Activated T-cell treated with anti-CD3 and anti-CD28 coated beads, Interleukin-2, amount 50 U/mL, for 48 hours (primary cell): ENCODE measurements at regions not wholly inside any gene's neighbourhood (a gene's known extent, or its start where the extent isn't known, plus 50 kb on each side); places are given as distances from the start of the nearest gene placed in this dataset.
"Not testable (repeated sequence)": the region's sequence is repeated elsewhere in the genome, so short reads cannot be mapped to it uniquely, and the experiment has no call there.

ENCODE experiments used
- DNase-seq, 2 experiments: peaks; one replicate each; pipeline ENCODE4 v3.0.0-alpha.2; 2020

GRCh38 chr9:13939701-13940490 is 374.0 kb downstream of the NFIB start:
- no peak for DNase-seq

- DNase-seq = no peak
Observed at GRCh38 chr9:13939134-13939533, 374.8 kb downstream of the NFIB start.

- DNase-seq = no peak
Observed at GRCh38 chr9:13934416-13934815, 379.5 kb downstream of the NFIB start.

GRCh38 chr9:13933268-13933656 is 380.7 kb downstream of the NFIB start:
- DNase-seq = no peak

- no peak for DNase-seq
Observed at GRCh38 chr9:13932528-13933267, 381.2 kb downstream of the NFIB start.

GRCh38 chr9:13929013-13929412 is 384.9 kb downstream of the NFIB start:
- no peak for DNase-seq

GRCh38 chr9:13923381-13923780 is 390.6 kb downstream of the NFIB start:
- no peak for DNase-seq

GRCh38 chr9:13920557-13920956 is 393.4 kb downstream of the NFIB start:
- no peak for DNase-seq

- DNase-seq = no peak
Observed at GRCh38 chr9:13919401-13919800, 394.5 kb downstream of the NFIB start.

- DNase-seq = no peak
Observed at GRCh38 chr9:13917534-13917933, 396.4 kb downstream of the NFIB start.

GRCh38 chr9:13915591-13916301 is 398.2 kb downstream of the NFIB start:
- no peak for DNase-seq

GRCh38 chr9:13915131-13915530 is 398.8 kb downstream of the NFIB start:
- no peak for DNase-seq

- DNase-seq = no peak
Observed at GRCh38 chr9:13911473-13911872, 402.5 kb downstream of the NFIB start.

- DNase-seq = not testable (repeated sequence)
Observed at GRCh38 chr9:13907842-13908241, 406.1 kb downstream of the NFIB start.

- no peak for DNase-seq
Observed at GRCh38 chr9:13904746-13905145, 409.2 kb downstream of the NFIB start.

GRCh38 chr9:13904311-13904710 is 409.6 kb downstream of the NFIB start:
- no peak for DNase-seq

GRCh38 chr9:13902286-13903066 is 411.5 kb downstream of the NFIB start:
- DNase-seq = no peak

GRCh38 chr9:13901176-13901575 is 412.8 kb downstream of the NFIB start:
- DNase-seq = no peak

GRCh38 chr9:13900449-13900848 is 413.5 kb downstream of the NFIB start:
- DNase-seq = no peak

- DNase-seq = no peak
Observed at GRCh38 chr9:13899924-13900323, 414.0 kb downstream of the NFIB start.

GRCh38 chr9:13898957-13899356 is 415.0 kb downstream of the NFIB start:
- no peak for DNase-seq

GRCh38 chr9:13896922-13897835 is 416.8 kb downstream of the NFIB start:
- DNase-seq = no peak
